T-cell (primary cell): ENCODE measurements at regions not wholly inside any gene's neighbourhood (a gene's known extent, or its start where the extent isn't known, plus 50 kb on each side); places are given as distances from the start of the nearest gene placed in this dataset.
"Not testable (repeated sequence)": the region's sequence is repeated elsewhere in the genome, so short reads cannot be mapped to it uniquely, and the experiment has no call there.

ENCODE experiments used
- ATAC-seq, 4 experiments: fragments of 200-7000 bp in 3 of 4; fragments of 150-1000 bp in 1 of 4; cut with Tn5 transposase; replicated peaks in 1 of 4; 1 replicate in 3 of 4; 2 replicates in 1 of 4; pipeline ENCODE4 v1.10.0; 2021; ENCODE audit warnings: moderate library complexity in 3 of 4, mild to moderate bottlenecking in 2 of 4, moderate number of reproducible peaks in 1 of 4
- CTCF ChIA-PET, 2 donors: fragments of 300-600 bp; sonication (Branson Sonifier 250); formaldehyde crosslinking; loops; one replicate each; lab custom pipeline; 2022; ENCODE audit warnings: antibody characterized with exemption in 2 of 2; lab: Charles Lee
- POLR2A ChIA-PET, 2 donors: fragments of 300-600 bp; sonication (Branson Sonifier 250); formaldehyde crosslinking; loops; one replicate each; lab custom pipeline; 2022; ENCODE audit warnings: antibody characterized with exemption in 2 of 2; lab: Charles Lee
- DNase-seq, 35 experiments: peaks; one replicate each; pipeline versions ENCODE4 v3.0.0 to v3.0.0-alpha.2; 2013 to 2023
- H3K27ac ChIP-seq: one replicate; pipeline ENCODE4 v1.5.1; 2013; ENCODE audit warnings: low read length
- H3K27me3 ChIP-seq, 2 experiments: replicated peaks in 1 of 2; 1 replicate in 1 of 2; 2 replicates in 1 of 2; pipeline versions ENCODE4 v1.6.1 to v1.7.0; 2013; ENCODE audit warnings: low read length in 1 of 2, mixed read lengths in 1 of 2; ENCODE audit not compliant: control insufficient read depth in 2 of 2, insufficient read depth in 2 of 2; ENCODE audit errors: extremely low read depth in 1 of 2
- H3K36me3 ChIP-seq, 2 donors: 1 replicate in 1 of 2; 2 replicates in 1 of 2; pipeline versions ENCODE4 v1.6.1 to v1.7.0; 2013; ENCODE audit warnings: low read length in 1 of 2; ENCODE audit not compliant: control insufficient read depth in 2 of 2, insufficient read depth in 1 of 2; ENCODE audit errors: extremely low read depth in 1 of 2
- H3K4me1 ChIP-seq, 2 experiments: 1 replicate in 1 of 2; 2 replicates in 1 of 2; pipeline versions ENCODE4 v1.6.1 to v1.7.0; 2013; ENCODE audit warnings: low read length in 2 of 2, mixed read lengths in 1 of 2; ENCODE audit not compliant: insufficient read depth in 2 of 2, control insufficient read depth in 1 of 2; ENCODE audit errors: extremely low read depth in 1 of 2
- H3K4me3 ChIP-seq, 2 donors: 1 replicate in 1 of 2; 2 replicates in 1 of 2; pipeline versions ENCODE4 v1.5.1 to v1.7.0; 2013; ENCODE audit warnings: mild to moderate bottlenecking in 2 of 2, low read length in 1 of 2, moderate library complexity in 1 of 2; ENCODE audit not compliant: control insufficient read depth in 1 of 2; ENCODE audit errors: extremely low read depth in 1 of 2
- H3K9me3 ChIP-seq: 2 replicates; pipeline ENCODE4 v1.7.0; 2013
- H3K27ac Mint-ChIP-seq, 2 donors: one replicate each; pipeline ENCODE4 v1.8.0; 2020 to 2021; ENCODE audit warnings: mild to moderate bottlenecking in 2 of 2, mixed read lengths in 2 of 2
- H3K27me3 Mint-ChIP-seq, 2 donors: one replicate each; pipeline ENCODE4 v1.8.0; 2021 to 2022; ENCODE audit warnings: mixed read lengths in 2 of 2
- H3K36me3 Mint-ChIP-seq: one replicate; pipeline ENCODE4 v1.8.0; 2021; ENCODE audit warnings: mixed read lengths
- H3K4me1 Mint-ChIP-seq, 3 donors: one replicate each; pipeline ENCODE4 v1.8.0; 2020 to 2022; ENCODE audit warnings: mixed read lengths in 3 of 3, mild to moderate bottlenecking in 1 of 3
- H3K4me3 Mint-ChIP-seq, 3 donors: one replicate each; pipeline ENCODE4 v1.8.0; 2020 to 2022; ENCODE audit warnings: mild to moderate bottlenecking in 3 of 3, mixed read lengths in 3 of 3, moderate library complexity in 3 of 3
- H3K9me3 Mint-ChIP-seq, 3 donors: one replicate each; pipeline ENCODE4 v1.8.0; 2020 to 2022; ENCODE audit warnings: mixed read lengths in 3 of 3
- WGBS: methylation state at CpG from one replicate; pipeline ENCODE4 v1.1.5; 2013; ENCODE audit warnings: missing lambda C conversion rate; ENCODE audit not compliant: insufficient coverage; 5-methylcytosine and 5-hydroxymethylcytosine counted together

- ChIA-PET POLR2A (interaction anchor here in 1 of 2 donors (0.6 kb wide), 1 partner anchor 156 kb away, joined by 3 read pairs; no protein-coding TSS in a partner anchor), CTCF (interaction anchor here in 1 of 2 donors (0.6 kb wide), 1 partner anchor 208 kb away, joined by 3 read pairs; no protein-coding TSS in a partner anchor)
- 100% methylated on average over 1 of the region's 4 CpGs for WGBS
- H3K9me3 ChIP-seq: no peaks in the 10 kb centered on the region
- Mint-ChIP-seq H3K27me3 (peaks cover 0 to 2% of the 10 kb centered on the region in 2 donors), H3K9me3 (no peaks in the 10 kb centered on the region), H3K36me3 (peaks cover 3% of the 10 kb centered on the region), H3K27ac (no peak overlapping the region), H3K4me3 (no peak overlapping the region), H3K4me1 (no peaks in the 10 kb centered on the region)
- H3K4me3 ChIP-seq: no peak overlapping the region
- DNase-seq (no peak), ATAC-seq (no peak)
- H3K4me1 ChIP-seq: no peaks in the 10 kb centered on the region
- H3K27ac ChIP-seq: no peak overlapping the region
- H3K27me3 ChIP-seq: peaks cover 0 to 3% of the 10 kb centered on the region in 2 experiments
- no peaks in the 10 kb centered on the region for H3K36me3 ChIP-seq
Measured at GRCh38 chr9:21533597-21533996, 51.5 kb upstream of the IFNE start.

DNA sequence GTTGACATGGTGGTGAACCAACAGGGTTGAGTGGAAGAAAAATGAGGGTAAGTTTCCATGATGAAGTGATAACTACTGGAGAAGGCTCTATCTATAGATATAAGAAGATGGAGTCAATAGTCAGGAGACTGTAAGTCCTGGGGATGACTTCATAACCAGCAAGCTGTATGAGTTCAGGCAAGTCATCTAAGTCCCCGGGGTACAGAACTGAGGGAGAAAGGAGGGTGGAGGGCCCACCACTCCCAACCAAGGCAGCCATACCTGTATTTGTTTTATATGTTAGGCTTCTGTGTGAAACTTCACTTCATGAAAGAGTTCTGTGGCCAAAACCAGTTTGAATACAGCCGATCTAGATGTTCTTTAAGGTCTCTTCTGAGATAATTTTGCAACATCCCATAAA lies 53.3 kb upstream of the IFNE start:
- Histone ChIP-seq H3K27ac (no peak overlapping the region), H3K4me3 (no peak overlapping the region), H3K27me3 (peaks cover 0 to 3% of the 10 kb centered on the region in 2 experiments), H3K4me1 (no peaks in the 10 kb centered on the region), H3K36me3 (no peaks in the 10 kb centered on the region), H3K9me3 (no peaks in the 10 kb centered on the region)
- Mint-ChIP-seq H3K4me3 (no peak overlapping the region), H3K27me3 (peaks cover 0 to 2% of the 10 kb centered on the region in 2 donors), H3K9me3 (no peaks in the 10 kb centered on the region), H3K36me3 (no peaks in the 10 kb centered on the region), H3K27ac (peak overlapping the region in 1 of 2 donors; percentile 10), H3K4me1 (no peaks in the 10 kb centered on the region)
- ChIA-PET CTCF (no interaction called here), POLR2A (no interaction called here)
- no peak for DNase-seq
- no peak for ATAC-seq
- 80% methylated on average over 1 of the region's 2 CpGs for WGBS

GRCh38 chr9:21542787-21543186 lies 60.7 kb upstream of the IFNE start:
- H3K4me3 Mint-ChIP-seq: no peak overlapping the region
- CTCF ChIA-PET: no interaction called here
- POLR2A ChIA-PET: interaction anchor here in 1 of 2 donors (0.6 kb wide), 1 partner anchor 190 kb away, joined by 3 read pairs; no protein-coding TSS in a partner anchor
- Histone ChIP-seq H3K9me3 (no peaks in the 10 kb centered on the region), H3K36me3 (no peaks in the 10 kb centered on the region), H3K27me3 (no peaks in the 10 kb centered on the region), H3K4me3 (no peak overlapping the region), H3K27ac (no peak overlapping the region), H3K4me1 (no peaks in the 10 kb centered on the region)
- H3K9me3 Mint-ChIP-seq: peaks cover 0 to 5% (median 4%) of the 10 kb centered on the region in 3 donors
- no peak for DNase-seq
- ATAC-seq: no peak
- H3K4me1 Mint-ChIP-seq: peaks cover 0 to 10% (median 1%) of the 10 kb centered on the region in 3 donors
- no CpG with 5 or more reads among the region's 2 CpGs for WGBS
- H3K27ac Mint-ChIP-seq: no peak overlapping the region
- H3K27me3 Mint-ChIP-seq: peaks cover 0 to 3% of the 10 kb centered on the region in 2 donors
- peaks cover 2% of the 10 kb centered on the region for H3K36me3 Mint-ChIP-seq

DNA sequence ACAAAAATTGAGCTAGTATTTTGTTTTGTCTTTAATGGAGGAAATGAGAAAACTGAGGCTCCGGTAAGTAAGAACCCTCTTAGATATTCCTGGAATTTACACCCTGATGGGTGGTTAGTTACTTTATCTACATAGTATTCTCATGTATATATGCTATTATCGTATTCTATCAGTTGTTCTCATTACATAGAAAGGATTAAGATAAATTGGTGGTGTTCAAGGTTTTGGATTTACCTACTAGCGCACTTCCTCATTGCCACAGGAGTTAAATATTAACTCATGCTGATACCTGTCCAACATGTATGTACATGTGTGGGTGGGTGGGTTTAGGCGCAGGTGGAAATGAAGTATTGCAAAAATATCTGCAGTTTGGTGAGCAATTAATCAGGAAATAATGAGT lies 61.1 kb upstream of the IFNE start:
- WGBS: no CpG with 5 or more reads among the region's 4 CpGs
- H3K9me3 ChIP-seq: no peaks in the 10 kb centered on the region
- no peaks in the 10 kb centered on the region for H3K4me1 ChIP-seq
- POLR2A ChIA-PET: interaction anchor here in 1 of 2 donors (0.6 kb wide), 1 partner anchor 190 kb away, joined by 3 read pairs; no protein-coding TSS in a partner anchor
- Mint-ChIP-seq H3K27me3 (peaks cover 0 to 3% of the 10 kb centered on the region in 2 donors), H3K36me3 (peaks cover 2% of the 10 kb centered on the region), H3K4me3 (no peak overlapping the region), H3K27ac (no peak overlapping the region), H3K4me1 (peaks cover 0 to 10% (median 1%) of the 10 kb centered on the region in 3 donors), H3K9me3 (peaks cover 0 to 5% (median 4%) of the 10 kb centered on the region in 3 donors)
- no peaks in the 10 kb centered on the region for H3K36me3 ChIP-seq
- no peak for DNase-seq
- H3K27me3 ChIP-seq: no peaks in the 10 kb centered on the region
- H3K27ac ChIP-seq: no peak overlapping the region
- H3K4me3 ChIP-seq: no peak overlapping the region
- ATAC-seq: no peak
- CTCF ChIA-PET: no interaction called here

- H3K4me3 Mint-ChIP-seq, H3K9me3 Mint-ChIP-seq, DNase-seq, H3K4me3 ChIP-seq, H3K27me3 ChIP-seq, H3K27ac ChIP-seq, H3K4me1 ChIP-seq, H3K9me3 ChIP-seq, H3K4me1 Mint-ChIP-seq, CTCF ChIA-PET, H3K27me3 Mint-ChIP-seq, ATAC-seq, POLR2A ChIA-PET, H3K36me3 ChIP-seq, H3K36me3 Mint-ChIP-seq: not testable (repeated sequence)
- 82% methylated on average over 2 of the region's 4 CpGs for WGBS
- H3K27ac Mint-ChIP-seq: peak overlapping the region in 1 of 2 donors; percentile 42
Measured at GRCh38 chr9:21543816-21544215, 61.7 kb upstream of the IFNE start.

GRCh38 chr9:21546949-21547348 lies 64.8 kb upstream of the IFNE start:
- H3K4me1 ChIP-seq: no peaks in the 10 kb centered on the region
- ChIA-PET POLR2A (no interaction called here), CTCF (no interaction called here)
- no peak for DNase-seq
- H3K27ac ChIP-seq: no peak overlapping the region
- Mint-ChIP-seq H3K27ac (no peak overlapping the region), H3K36me3 (peaks cover 2% of the 10 kb centered on the region), H3K4me1 (peaks cover 8 to 23% (median 9%) of the 10 kb centered on the region in 3 donors), H3K9me3 (peaks cover 0 to 5% (median 4%) of the 10 kb centered on the region in 3 donors), H3K27me3 (peaks cover 0 to 5% of the 10 kb centered on the region in 2 donors), H3K4me3 (no peak overlapping the region)
- no peaks in the 10 kb centered on the region for H3K27me3 ChIP-seq
- no peak for ATAC-seq
- H3K4me3 ChIP-seq: no peak overlapping the region
- H3K36me3 ChIP-seq: no peaks in the 10 kb centered on the region
- no peaks in the 10 kb centered on the region for H3K9me3 ChIP-seq
- WGBS: no CpG with 5 or more reads among the region's 1 CpG
